GM21526 (cell line): ENCODE measurements at regions not wholly inside any gene's neighbourhood (a gene's known extent, or its start where the extent isn't known, plus 50 kb on each side); places are given as distances from the start of the nearest gene placed in this dataset.

Experiments used
- ATAC-seq: cut with Tn5 transposase; IDR thresholded peaks from one replicate; pipeline ENCODE4 v1.9.1; 2021; ENCODE audit warnings: moderate library complexity; ENCODE audit not compliant: unreplicated experiment, low FRiP score

- no peak for ATAC-seq
Measured at GRCh38 chr9:13991395-13991794, 322.5 kb downstream of the NFIB start.

- ATAC-seq = no peak
Measured at GRCh38 chr9:13990994-13991393, 322.9 kb downstream of the NFIB start.

GRCh38 chr9:13990331-13990730 is 323.6 kb downstream of the NFIB start:
- ATAC-seq = no peak

GRCh38 chr9:13988944-13989343 is 325.0 kb downstream of the NFIB start:
- no peak for ATAC-seq

- no peak for ATAC-seq
Measured at GRCh38 chr9:13983607-13984006, 330.3 kb downstream of the NFIB start.

GRCh38 chr9:13979941-13980318 is 334.0 kb downstream of the NFIB start:
- ATAC-seq = no peak

GRCh38 chr9:13975611-13976290 is 338.2 kb downstream of the NFIB start:
- no peak for ATAC-seq

- no peak for ATAC-seq
Measured at GRCh38 chr9:13974891-13975290, 339.1 kb downstream of the NFIB start.

GRCh38 chr9:13971966-13972655 is 341.8 kb downstream of the NFIB start:
- ATAC-seq = no peak

GRCh38 chr9:13971415-13971814 is 342.5 kb downstream of the NFIB start:
- ATAC-seq = no peak

GRCh38 chr9:13970426-13970825 is 343.5 kb downstream of the NFIB start:
- no peak for ATAC-seq

GRCh38 chr9:13970018-13970417 is 343.9 kb downstream of the NFIB start:
- ATAC-seq = no peak

GRCh38 chr9:13967438-13967837 is 346.5 kb downstream of the NFIB start:
- ATAC-seq = no peak

- no peak for ATAC-seq
Measured at GRCh38 chr9:13967011-13967410, 346.9 kb downstream of the NFIB start.

- no peak for ATAC-seq
Measured at GRCh38 chr9:13963005-13963653, 350.8 kb downstream of the NFIB start.

GRCh38 chr9:13962006-13962405 is 351.9 kb downstream of the NFIB start:
- ATAC-seq = no peak

- ATAC-seq = no peak
Measured at GRCh38 chr9:13960011-13960765, 353.8 kb downstream of the NFIB start.

GRCh38 chr9:13958672-13959071 is 355.3 kb downstream of the NFIB start:
- ATAC-seq = no peak

GRCh38 chr9:13957089-13957488 is 356.9 kb downstream of the NFIB start:
- ATAC-seq = peak; percentile 54

- no peak for ATAC-seq
Measured at GRCh38 chr9:13956107-13956506, 357.8 kb downstream of the NFIB start.

- ATAC-seq = no peak
Measured at GRCh38 chr9:13952906-13953305, 361.0 kb downstream of the NFIB start.
